Activated T-helper 17 cell treated with anti-CD3 and anti-CD28 coated beads, Interleukin-2, amount 50 U/mL, for 72 hours (primary cell): ENCODE measurements at regions not wholly inside any gene's neighbourhood (a gene's known extent, or its start where the extent isn't known, plus 50 kb on each side); places are given as distances from the start of the nearest gene placed in this dataset.

ENCODE experiments used
- ATAC-seq: fragments of 150-1000 bp; cut with Tn5 transposase; replicated peaks from 2 replicates; pipeline ENCODE4 v1.10.0; 2021; ENCODE audit warnings: mild to moderate bottlenecking, moderate library complexity
- H3K27ac Mint-ChIP-seq: one replicate; pipeline ENCODE4 v1.8.0; 2022; ENCODE audit warnings: mixed read lengths
- H3K27me3 Mint-ChIP-seq: one replicate; pipeline ENCODE4 v1.8.0; 2022; ENCODE audit warnings: mixed read lengths
- H3K36me3 Mint-ChIP-seq: one replicate; pipeline ENCODE4 v1.8.0; 2022; ENCODE audit warnings: low read depth, mild to moderate bottlenecking, mixed read lengths
- H3K4me1 Mint-ChIP-seq: one replicate; pipeline ENCODE4 v1.8.0; 2022; ENCODE audit warnings: mixed read lengths
- H3K4me3 Mint-ChIP-seq: one replicate; pipeline ENCODE4 v1.8.0; 2022; ENCODE audit warnings: mild to moderate bottlenecking, mixed read lengths
- H3K9me3 Mint-ChIP-seq: one replicate; pipeline ENCODE4 v1.8.0; 2022; ENCODE audit warnings: mixed read lengths

DNA sequence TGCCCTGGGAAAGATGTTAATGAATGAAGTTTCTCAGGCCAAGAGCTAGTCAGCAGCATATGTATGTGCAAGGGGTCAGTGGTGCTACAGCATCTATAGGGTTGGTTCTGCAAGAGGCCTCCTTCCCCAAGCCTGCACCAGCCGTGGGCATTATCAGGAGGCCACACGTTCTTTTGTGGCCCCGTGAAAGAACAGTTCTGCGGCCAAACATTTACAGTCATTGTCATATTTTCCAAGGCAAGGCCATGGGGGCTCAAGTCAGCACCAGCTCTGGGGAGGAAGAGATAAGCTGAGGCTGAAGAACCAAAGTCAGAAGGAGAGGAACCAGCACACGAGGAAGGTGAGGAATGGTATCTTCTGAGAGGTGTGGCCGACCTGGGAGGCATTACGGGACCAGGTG is 54.4 kb upstream of the TMEM72 start:
- no peaks in the 10 kb centered on the region for H3K4me1 Mint-ChIP-seq
- no peak overlapping the region for H3K4me3 Mint-ChIP-seq
- H3K27me3 Mint-ChIP-seq: no peaks in the 10 kb centered on the region
- no peak overlapping the region for H3K27ac Mint-ChIP-seq
- no peak for ATAC-seq
- no peaks in the 10 kb centered on the region for H3K36me3 Mint-ChIP-seq
- no peaks in the 10 kb centered on the region for H3K9me3 Mint-ChIP-seq

GRCh38 chr10:44857363-44858016 is 53.6 kb upstream of the TMEM72 start:
- Mint-ChIP-seq H3K9me3 (no peaks in the 10 kb centered on the region), H3K4me1 (no peaks in the 10 kb centered on the region), H3K27ac (no peak overlapping the region), H3K4me3 (no peak overlapping the region), H3K27me3 (peaks cover 2% of the 10 kb centered on the region), H3K36me3 (no peaks in the 10 kb centered on the region)
- peak; percentile 71 for ATAC-seq

- Mint-ChIP-seq H3K36me3 (no peaks in the 10 kb centered on the region), H3K27ac (no peak overlapping the region), H3K27me3 (peaks cover 4% of the 10 kb centered on the region), H3K4me3 (no peak overlapping the region), H3K4me1 (no peaks in the 10 kb centered on the region), H3K9me3 (no peaks in the 10 kb centered on the region)
- ATAC-seq: no peak
Observed at GRCh38 chr10:44858017-44858371, 53.1 kb upstream of the TMEM72 start.

GRCh38 chr10:44858988-44859387 is 52.1 kb upstream of the TMEM72 start:
- ATAC-seq: no peak
- Mint-ChIP-seq H3K4me1 (peaks cover 4% of the 10 kb centered on the region), H3K9me3 (no peaks in the 10 kb centered on the region), H3K27me3 (peaks cover 11% of the 10 kb centered on the region), H3K27ac (no peak overlapping the region), H3K36me3 (no peaks in the 10 kb centered on the region), H3K4me3 (no peak overlapping the region)

DNA sequence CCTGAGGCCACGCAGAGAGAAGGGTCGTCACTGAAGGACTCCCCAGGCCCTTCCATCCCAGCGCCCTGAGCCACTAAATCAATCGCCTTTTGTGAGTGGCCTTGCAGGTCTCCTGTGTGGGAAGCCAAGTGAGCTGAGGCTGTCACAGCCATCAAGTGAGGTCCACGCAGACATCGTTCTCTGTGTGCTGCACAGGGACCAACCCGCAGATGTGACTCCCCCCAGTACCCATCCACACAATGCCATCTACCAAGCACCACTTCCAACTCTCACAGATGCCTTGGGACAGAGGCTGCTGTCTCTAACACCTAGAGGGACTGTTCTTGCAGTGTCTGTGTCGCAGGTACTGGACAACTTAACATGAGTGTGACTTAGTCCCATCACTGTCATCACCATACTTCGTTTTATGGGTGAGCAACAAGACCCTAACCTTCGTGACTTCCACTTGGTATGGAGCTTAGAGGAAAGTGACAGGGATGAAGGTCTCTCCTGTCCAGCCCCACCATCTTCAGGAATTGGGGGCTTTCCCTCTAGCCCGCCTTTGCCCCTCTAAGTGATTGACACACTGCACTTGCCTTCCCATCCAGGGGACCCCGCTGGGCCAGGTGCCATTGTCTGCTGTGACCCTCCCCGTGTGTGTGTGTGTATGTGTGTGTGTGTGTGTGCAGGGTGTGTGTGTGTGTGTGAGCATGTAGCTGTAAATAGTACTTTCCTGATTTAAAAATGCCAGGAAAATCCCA is 51.4 kb upstream of the TMEM72 start:
- Mint-ChIP-seq H3K27me3 (peaks cover 11% of the 10 kb centered on the region), H3K4me1 (peaks cover 4% of the 10 kb centered on the region), H3K36me3 (no peaks in the 10 kb centered on the region), H3K27ac (no peak overlapping the region), H3K4me3 (no peak overlapping the region), H3K9me3 (no peaks in the 10 kb centered on the region)
- no peak for ATAC-seq

- Mint-ChIP-seq H3K4me1 (peaks cover 4% of the 10 kb centered on the region), H3K4me3 (no peak overlapping the region), H3K27ac (no peak overlapping the region), H3K9me3 (no peaks in the 10 kb centered on the region), H3K27me3 (peaks cover 17% of the 10 kb centered on the region), H3K36me3 (no peaks in the 10 kb centered on the region)
- ATAC-seq: no peak
Observed at GRCh38 chr10:44860811-44861736, 50.1 kb upstream of the TMEM72 start.
